ENCODE measurements at regions not wholly inside any gene's neighbourhood (a gene's known extent, or its start where the extent isn't known, plus 50 kb on each side); places are given as distances from the start of the nearest gene placed in this dataset.

DNA sequence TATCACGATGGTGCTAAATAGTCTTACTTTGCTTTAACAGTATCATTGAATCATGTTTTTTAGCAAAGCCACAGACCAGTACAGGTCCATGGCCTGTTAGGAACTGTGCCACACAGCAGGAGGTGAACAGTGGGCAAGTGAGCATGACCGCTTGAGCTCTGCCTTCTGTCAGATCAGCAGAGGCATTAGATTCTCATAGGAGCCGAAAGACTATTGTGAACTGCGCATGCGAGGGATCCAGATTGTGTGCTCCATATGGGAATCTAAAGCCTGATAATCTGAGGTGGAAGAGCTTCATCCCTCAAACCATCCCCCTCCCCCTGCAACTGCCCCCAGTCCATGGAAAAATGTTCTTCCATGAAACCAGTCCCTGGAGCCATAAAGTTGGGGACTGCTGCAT, 102.3 kb upstream of the OSR1 start:
- TF ChIP-seq TAF1 (IDR thresholded peaks at IDR 0.05; ENCODE audit: borderline replicate concordance, insufficient read depth, low read length) (no peak), POLR2AphosphoS5 (IDR thresholded peaks at IDR 0.05; ENCODE audit: low read depth, low read length) (no peak), SIN3A (IDR thresholded peaks at IDR 0.05; ENCODE audit: borderline replicate concordance, insufficient read depth, low read length) (no peak), FOXP2 (optimal IDR thresholded peaks at IDR 0.05; ENCODE audit: borderline replicate concordance, extremely low read depth, extremely low read length, insufficient read depth) (no peak)
- TF ChIP-seq, protein P1, sequence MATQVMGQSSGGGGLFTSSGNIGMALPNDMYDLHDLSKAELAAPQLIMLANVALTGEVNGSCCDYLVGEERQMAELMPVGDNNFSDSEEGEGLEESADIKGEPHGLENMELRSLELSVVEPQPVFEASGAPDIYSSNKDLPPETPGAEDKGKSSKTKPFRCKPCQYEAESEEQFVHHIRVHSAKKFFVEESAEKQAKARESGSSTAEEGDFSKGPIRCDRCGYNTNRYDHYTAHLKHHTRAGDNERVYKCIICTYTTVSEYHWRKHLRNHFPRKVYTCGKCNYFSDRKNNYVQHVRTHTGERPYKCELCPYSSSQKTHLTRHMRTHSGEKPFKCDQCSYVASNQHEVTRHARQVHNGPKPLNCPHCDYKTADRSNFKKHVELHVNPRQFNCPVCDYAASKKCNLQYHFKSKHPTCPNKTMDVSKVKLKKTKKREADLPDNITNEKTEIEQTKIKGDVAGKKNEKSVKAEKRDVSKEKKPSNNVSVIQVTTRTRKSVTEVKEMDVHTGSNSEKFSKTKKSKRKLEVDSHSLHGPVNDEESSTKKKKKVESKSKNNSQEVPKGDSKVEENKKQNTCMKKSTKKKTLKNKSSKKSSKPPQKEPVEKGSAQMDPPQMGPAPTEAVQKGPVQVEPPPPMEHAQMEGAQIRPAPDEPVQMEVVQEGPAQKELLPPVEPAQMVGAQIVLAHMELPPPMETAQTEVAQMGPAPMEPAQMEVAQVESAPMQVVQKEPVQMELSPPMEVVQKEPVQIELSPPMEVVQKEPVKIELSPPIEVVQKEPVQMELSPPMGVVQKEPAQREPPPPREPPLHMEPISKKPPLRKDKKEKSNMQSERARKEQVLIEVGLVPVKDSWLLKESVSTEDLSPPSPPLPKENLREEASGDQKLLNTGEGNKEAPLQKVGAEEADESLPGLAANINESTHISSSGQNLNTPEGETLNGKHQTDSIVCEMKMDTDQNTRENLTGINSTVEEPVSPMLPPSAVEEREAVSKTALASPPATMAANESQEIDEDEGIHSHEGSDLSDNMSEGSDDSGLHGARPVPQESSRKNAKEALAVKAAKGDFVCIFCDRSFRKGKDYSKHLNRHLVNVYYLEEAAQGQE (IDR thresholded peaks at IDR 0.05; ENCODE audit: insufficient read depth in 1 of 2, low read depth in 2 of 2, low read length in 2 of 2): no peak

Data from PFSK-1 (cell line).